ENCODE measurements at regions not wholly inside any gene's neighbourhood (a gene's known extent, or its start where the extent isn't known, plus 50 kb on each side); places are given as distances from the start of the nearest gene placed in this dataset.

- DNase-seq = no peak
Measured at GRCh38 chr2:176679061-176679669, 409.9 kb downstream of the MTX2 start.

GRCh38 chr2:176680916-176681516 is 411.8 kb downstream of the MTX2 start:
- no peak for DNase-seq

- no peak for DNase-seq
Measured at GRCh38 chr2:176681584-176682115, 412.4 kb downstream of the MTX2 start.

GRCh38 chr2:176682278-176682677 is 413.0 kb downstream of the MTX2 start:
- no peak for DNase-seq

- no peak for DNase-seq
Measured at GRCh38 chr2:176683618-176684111, 414.4 kb downstream of the MTX2 start.

GRCh38 chr2:176685908-176686307 is 416.7 kb downstream of the MTX2 start:
- no peak for DNase-seq

- DNase-seq = no peak
Measured at GRCh38 chr2:176686328-176686727, 417.1 kb downstream of the MTX2 start.

- no peak for DNase-seq
Measured at GRCh38 chr2:176687342-176687741, 418.1 kb downstream of the MTX2 start.

GRCh38 chr2:176687944-176688343 is 418.7 kb downstream of the MTX2 start:
- DNase-seq = no peak

- DNase-seq = no peak
Measured at GRCh38 chr2:176689711-176690110, 420.5 kb downstream of the MTX2 start.

- no peak for DNase-seq
Measured at GRCh38 chr2:176691471-176691870, 422.2 kb downstream of the MTX2 start.

GRCh38 chr2:176692533-176692932 is 423.3 kb downstream of the MTX2 start:
- DNase-seq = no peak

- DNase-seq = no peak
Measured at GRCh38 chr2:176699098-176699497, 429.9 kb downstream of the MTX2 start.

- peak in 1 of 2 donors; percentile 57 for DNase-seq
Measured at GRCh38 chr2:176699644-176700043, 430.4 kb downstream of the MTX2 start.

GRCh38 chr2:176702131-176702530 is 432.9 kb downstream of the MTX2 start:
- DNase-seq = no peak

- no peak for DNase-seq
Measured at GRCh38 chr2:176704282-176704858, 435.1 kb downstream of the MTX2 start.

- peak; percentile 35 to 48 for DNase-seq
Measured at GRCh38 chr2:176709149-176709951, 440.1 kb downstream of the MTX2 start.

- peak in 1 of 2 donors; percentile 14 for DNase-seq
Measured at GRCh38 chr2:176709991-176710390, 440.7 kb downstream of the MTX2 start.

GRCh38 chr2:176710657-176711186 is 441.5 kb downstream of the MTX2 start:
- no peak for DNase-seq

- no peak for DNase-seq
Measured at GRCh38 chr2:176725873-176726645, 456.8 kb downstream of the MTX2 start.

- no peak for DNase-seq
Measured at GRCh38 chr2:176727696-176728095, 458.5 kb downstream of the MTX2 start.
